ENCODE measurements at regions not wholly inside any gene's neighbourhood (a gene's known extent, or its start where the extent isn't known, plus 50 kb on each side); places are given as distances from the start of the nearest gene placed in this dataset.
A peak's percentile ranks its signal among the peaks of the same experiment; 100 is the strongest.

GRCh38 chr3:105238367-105238766 lies 128.3 kb upstream of the ALCAM start:
- H3K4me1 ChIP-seq, result no peaks in the 10 kb centered on the region
- CTCF ChIA-PET, result interaction anchor here (0.6 kb wide), 1 partner anchor 9 kb away, joined by 3 read pairs; no protein-coding TSS in a partner anchor
- H3K4me2 ChIP-seq, result no peak overlapping the region
- FAIRE-seq (no peak), DNase-seq (ENCODE audit: low read depth in 1 of 2, low spot score in 1 of 2) (no peak), ATAC-seq (no peak)
- WGBS (ENCODE audit: missing lambda C conversion rate), result 53% methylated on average over 1 of the region's 1 CpG
- POLR2A ChIA-PET, result no interaction called here
- no peak overlapping the region for H3K4me3 ChIP-seq
- no peaks in the 10 kb centered on the region for H3K9me3 ChIP-seq
- TF ChIP-seq MAFK (IDR thresholded peaks at IDR 0.05; ENCODE audit: partially characterized antibody), result peak; percentile 57
- no peak for TF ChIP-seq E2F6 (IDR thresholded peaks at IDR 0.05; ENCODE audit: borderline replicate concordance, low read depth)
- H3K27ac ChIP-seq, result no peak overlapping the region

GRCh38 chr3:105243076-105243475 lies 123.6 kb upstream of the ALCAM start:
- H3K4me1 ChIP-seq, result no peaks in the 10 kb centered on the region
- WGBS (ENCODE audit: missing lambda C conversion rate), result 69% methylated on average over 2 of the region's 2 CpGs
- DNase-seq (ENCODE audit: low read depth in 1 of 2, low spot score in 1 of 2) (no peak), FAIRE-seq (no peak), ATAC-seq (no peak)
- H3K4me2 ChIP-seq, result no peak overlapping the region
- CTCF ChIA-PET, result no interaction called here
- no peak overlapping the region for H3K27ac ChIP-seq
- POLR2A ChIA-PET, result no interaction called here
- no peaks in the 10 kb centered on the region for H3K9me3 ChIP-seq
- TF ChIP-seq FOSB (CRISPR knock-in tag; IDR thresholded peaks at IDR 0.05), result no peak
- TF ChIP-seq TP53 (CRISPR knock-in tag; IDR thresholded peaks at IDR 0.05), result no peak
- TF ChIP-seq REST (IDR thresholded peaks at IDR 0.05), result no peak
- no peak for TF ChIP-seq ESRRA (IDR thresholded peaks at IDR 0.05; ENCODE audit: borderline replicate concordance, low read length)
- no peak for TF ChIP-seq BCL3 (IDR thresholded peaks at IDR 0.05)
- no peak for TF ChIP-seq CTCF (IDR thresholded peaks at IDR 0.05)
- no peak for TF ChIP-seq RARB (CRISPR knock-in tag; IDR thresholded peaks at IDR 0.05)
- no peak for TF ChIP-seq RNF2 (IDR thresholded peaks at IDR 0.05; ENCODE audit: borderline replicate concordance, low read depth)
- TF ChIP-seq CHD4 (IDR thresholded peaks at IDR 0.05; ENCODE audit: borderline replicate concordance), result no peak
- TF ChIP-seq JUN (IDR thresholded peaks at IDR 0.05), result no peak
- TF ChIP-seq TFCP2L1 (CRISPR knock-in tag; IDR thresholded peaks at IDR 0.05), result no peak
- no peak for TF ChIP-seq HDAC2 (IDR thresholded peaks at IDR 0.05)
- H3K4me3 ChIP-seq, result no peak overlapping the region

- no peaks in the 10 kb centered on the region for H3K4me1 ChIP-seq
- DNase-seq (ENCODE audit: low read depth in 1 of 2, low spot score in 1 of 2) (no peak), FAIRE-seq (no peak), ATAC-seq (no peak)
- no peak overlapping the region for H3K4me2 ChIP-seq
- no peak overlapping the region for H3K4me3 ChIP-seq
- TF ChIP-seq PBX3 (IDR thresholded peaks at IDR 0.05) (no peak), ELK1 (IDR thresholded peaks at IDR 0.05; ENCODE audit: low read depth, low read length) (no peak), KDM1A (IDR thresholded peaks at IDR 0.05; ENCODE audit: low read depth) (no peak), MAX (IDR thresholded peaks at IDR 0.05) (no peak), CEBPB (IDR thresholded peaks at IDR 0.05) (no peak), ATOH8 (CRISPR knock-in tag; IDR thresholded peaks at IDR 0.05; ENCODE audit: low read depth) (no peak)
- CTCF ChIA-PET, result no interaction called here
- POLR2A ChIA-PET, result no interaction called here
- H3K9me3 ChIP-seq, result no peaks in the 10 kb centered on the region
- 78% methylated on average over 3 of the region's 3 CpGs for WGBS (ENCODE audit: missing lambda C conversion rate)
- H3K27ac ChIP-seq, result no peak overlapping the region
Observed at GRCh38 chr3:105246536-105246935, 120.2 kb upstream of the ALCAM start.

Measured in A549 (cell line).